MM.1S (cell line): ENCODE measurements at regions not wholly inside any gene's neighbourhood (a gene's known extent, or its start where the extent isn't known, plus 50 kb on each side); places are given as distances from the start of the nearest gene placed in this dataset.
A peak's percentile ranks its signal among the peaks of the same experiment; 100 is the strongest.

Experiments used
- DNase-seq: peaks from one replicate; pipeline ENCODE4 v3.0.0-alpha.2; 2015
- H2AFZ ChIP-seq: fragments of 300-600 bp; sonication (generic); 2 replicates; pipeline ENCODE4 v1.6.0; 2016; ENCODE audit warnings: antibody characterized with exemption, low read length
- H3F3A ChIP-seq: fragments of 300-600 bp; sonication (generic); 2 replicates; pipeline ENCODE4 v1.6.1; 2016; ENCODE audit warnings: mild to moderate bottlenecking, antibody characterized with exemption, low read length, moderate library complexity, mixed read lengths; ENCODE audit not compliant: insufficient read depth
- H3K27ac ChIP-seq: fragments of 300-600 bp; sonication (generic); 2 replicates; pipeline ENCODE4 v1.5.1; 2016; ENCODE audit warnings: mild to moderate bottlenecking, low read length
- H3K27me3 ChIP-seq: fragments of 300-600 bp; sonication (generic); replicated peaks from 2 replicates; pipeline ENCODE4 v1.6.0; 2016; ENCODE audit warnings: low read length; ENCODE audit not compliant: insufficient read depth
- H3K36me3 ChIP-seq: fragments of 300-600 bp; sonication (generic); replicated peaks from 2 replicates; pipeline ENCODE4 v1.6.1; 2016; ENCODE audit warnings: mild to moderate bottlenecking, low read length, mixed read lengths; ENCODE audit not compliant: insufficient read depth
- H3K4me1 ChIP-seq: fragments of 300-600 bp; sonication (generic); 2 replicates; pipeline ENCODE4 v1.6.1; 2016; ENCODE audit warnings: low read length, mixed read lengths
- H3K4me2 ChIP-seq: fragments of 300-600 bp; sonication (generic); 2 replicates; pipeline ENCODE4 v1.6.0; 2016; ENCODE audit warnings: low read depth, low read length
- H3K4me3 ChIP-seq: fragments of 300-600 bp; sonication (generic); 2 replicates; pipeline ENCODE4 v1.5.1; 2016; ENCODE audit warnings: low read length, mixed read lengths
- H3K79me2 ChIP-seq: fragments of 300-600 bp; sonication (generic); 2 replicates; pipeline ENCODE4 v1.6.1; 2016; ENCODE audit warnings: mixed run types, low read length, mixed read lengths
- H3K9ac ChIP-seq: fragments of 300-600 bp; sonication (generic); 2 replicates; pipeline ENCODE4 v1.6.1; 2016; ENCODE audit warnings: low read length, mixed read lengths
- H3K9me2 ChIP-seq: fragments of 300-600 bp; sonication (generic); replicated peaks from 2 replicates; pipeline ENCODE4 v1.6.1; 2016; ENCODE audit warnings: mild to moderate bottlenecking, low read length, mixed read lengths; ENCODE audit not compliant: insufficient read depth
- H3K9me3 ChIP-seq: fragments of 300-600 bp; sonication (generic); replicated peaks from 2 replicates; pipeline ENCODE4 v1.6.1; 2016; ENCODE audit warnings: mild to moderate bottlenecking, low read length, mixed read lengths; ENCODE audit not compliant: insufficient read depth
- H4K20me1 ChIP-seq: fragments of 300-600 bp; sonication (generic); 2 replicates; pipeline ENCODE4 v1.6.1; 2016; ENCODE audit warnings: mild to moderate bottlenecking, low read length, moderate library complexity, mixed read lengths; ENCODE audit not compliant: insufficient read depth
- CTCF ChIP-seq: fragments of 300-600 bp; sonication (generic); IDR thresholded peaks from 2 replicates; pipeline ENCODE4 v1.5.1; 2016; ENCODE audit warnings: antibody characterized with exemption, low read length, mixed read lengths
- EZH2 ChIP-seq: fragments of 300-600 bp; sonication (generic); optimal IDR thresholded peaks from 2 replicates; pipeline ENCODE3; 2017; ENCODE audit warnings: low read depth, mild to moderate bottlenecking, antibody characterized with exemption, low read length, mixed read lengths
- EZH2phosphoT487 ChIP-seq: fragments of 300-600 bp; sonication (generic); IDR thresholded peaks from 2 replicates; pipeline ENCODE4 v1.6.1; 2018; ENCODE audit warnings: antibody characterized with exemption, low read length

- TF ChIP-seq EZH2phosphoT487 (no peak), CTCF (peak; percentile 11; the same call in 1 of the 2 replicates)
- H3K9me2 ChIP-seq = no peaks in the 10 kb centered on the region
- no peak overlapping the region for H3K4me3 ChIP-seq
- no peaks in the 10 kb centered on the region for H3K4me1 ChIP-seq
- H3F3A ChIP-seq = no peaks in the 10 kb centered on the region
- H3K9me3 ChIP-seq = no peaks in the 10 kb centered on the region
- no peak overlapping the region for H3K4me2 ChIP-seq
- H4K20me1 ChIP-seq = no peaks in the 10 kb centered on the region
- no peak overlapping the region for H3K27ac ChIP-seq
- H3K36me3 ChIP-seq = no peaks in the 10 kb centered on the region
- no peaks in the 10 kb centered on the region for H3K79me2 ChIP-seq
- no peak for DNase-seq
- H2AFZ ChIP-seq = no peak overlapping the region
- H3K9ac ChIP-seq = no peak overlapping the region
- H3K27me3 ChIP-seq = no peaks in the 10 kb centered on the region
These were observed 119.8 kb downstream of the DCK start for GRCh38 chr4:71113294-71113693.

GRCh38 chr4:71120831-71121524 is 127.5 kb downstream of the DCK start:
- DNase-seq = no peak
- Histone ChIP-seq H3K9ac (no peak overlapping the region), H3F3A (no peaks in the 10 kb centered on the region), H3K36me3 (no peaks in the 10 kb centered on the region), H3K27me3 (no peaks in the 10 kb centered on the region), H3K79me2 (no peaks in the 10 kb centered on the region), H3K4me3 (no peak overlapping the region), H3K4me2 (no peak overlapping the region), H3K9me3 (no peaks in the 10 kb centered on the region), H3K9me2 (no peaks in the 10 kb centered on the region), H4K20me1 (no peaks in the 10 kb centered on the region), H2AFZ (no peak overlapping the region), H3K4me1 (no peaks in the 10 kb centered on the region), H3K27ac (no peak overlapping the region)
- no peak for TF ChIP-seq EZH2
- TF ChIP-seq EZH2phosphoT487 = no peak
- TF ChIP-seq CTCF = no peak

- Histone ChIP-seq H3K27me3 (no peaks in the 10 kb centered on the region), H2AFZ (no peak overlapping the region), H3K9ac (no peak overlapping the region), H4K20me1 (no peaks in the 10 kb centered on the region), H3K4me1 (no peaks in the 10 kb centered on the region), H3K27ac (no peak overlapping the region), H3K36me3 (no peaks in the 10 kb centered on the region), H3F3A (no peaks in the 10 kb centered on the region), H3K9me2 (no peaks in the 10 kb centered on the region), H3K79me2 (no peaks in the 10 kb centered on the region), H3K4me3 (no peak overlapping the region), H3K4me2 (no peak overlapping the region), H3K9me3 (no peaks in the 10 kb centered on the region)
- DNase-seq = no peak
- TF ChIP-seq EZH2phosphoT487 (no peak), EZH2 (no peak), CTCF (no peak)
These were observed 130.5 kb downstream of the DCK start for GRCh38 chr4:71123951-71124350.
